ENCODE measurements at regions not wholly inside any gene's neighbourhood (a gene's known extent, or its start where the extent isn't known, plus 50 kb on each side); places are given as distances from the start of the nearest gene placed in this dataset.

- no peak for TF ChIP-seq CTCF (IDR thresholded peaks at IDR 0.05; ENCODE audit: low read depth, low read length)
- no peak for TF ChIP-seq MAX (IDR thresholded peaks at IDR 0.05; ENCODE audit: low read depth, low read length)
- TF ChIP-seq POLR2A (IDR thresholded peaks at IDR 0.05; ENCODE audit: extremely low read depth, insufficient read length), result no peak
- TF ChIP-seq MYC (IDR thresholded peaks at IDR 0.05; ENCODE audit: low read depth, low read length), result no peak
Measured at GRCh38 chr10:36441557-36441956, 683.8 kb upstream of the ANKRD30A start.
